Astrocyte of the spinal cord (primary cell): ENCODE measurements at regions not wholly inside any gene's neighbourhood (a gene's known extent, or its start where the extent isn't known, plus 50 kb on each side); places are given as distances from the start of the nearest gene placed in this dataset.

Source experiments
- DNase-seq: peaks from one replicate; pipeline ENCODE4 v3.0.0; 2011; ENCODE audit warnings: low read depth, low spot score
- H3K4me3 ChIP-seq: 2 replicates; pipeline ENCODE4 v1.5.1; 2011; ENCODE audit warnings: low read depth, mild to moderate bottlenecking, low read length, moderate library complexity
- CTCF ChIP-seq: IDR thresholded peaks from 2 replicates; pipeline ENCODE4 v1.5.1; 2012; ENCODE audit warnings: low read depth, mild to moderate bottlenecking, low read length, inconsistent platforms
- in situ Hi-C: cut with HindIII; loops from 2 replicates; pipeline ENCODE4 v1.10.0; 2017; ENCODE audit warnings: low sequenced_read_pairs

- in situ Hi-C loops: no loop called here
- H3K4me3 ChIP-seq: no peak overlapping the region
- no peak for TF ChIP-seq CTCF
- no peak for DNase-seq
These were observed 249.4 kb downstream of the DLL1 start for GRCh38 chr6:170041526-170041925.

GRCh38 chr6:170040906-170041305, 250.0 kb downstream of the DLL1 start:
- in situ Hi-C loops: no loop called here
- DNase-seq: no peak
- H3K4me3 ChIP-seq: no peak overlapping the region
- no peak for TF ChIP-seq CTCF

- TF ChIP-seq CTCF: no peak
- no peak for DNase-seq
- H3K4me3 ChIP-seq: no peak overlapping the region
- in situ Hi-C loops: no loop called here
These were observed 250.8 kb downstream of the DLL1 start for GRCh38 chr6:170040115-170040500.

- DNase-seq: no peak
- in situ Hi-C loops: no loop called here
- no peak for TF ChIP-seq CTCF
- no peak overlapping the region for H3K4me3 ChIP-seq
These were observed 251.4 kb downstream of the DLL1 start for GRCh38 chr6:170039156-170040114.

- DNase-seq: no peak
- no peak for TF ChIP-seq CTCF
- in situ Hi-C loops: no loop called here
- no peak overlapping the region for H3K4me3 ChIP-seq
These were observed 252.2 kb downstream of the DLL1 start for GRCh38 chr6:170038708-170039107.

GRCh38 chr6:170038251-170038650, 252.6 kb downstream of the DLL1 start:
- in situ Hi-C loops: no loop called here
- no peak for TF ChIP-seq CTCF
- DNase-seq: no peak
- no peak overlapping the region for H3K4me3 ChIP-seq
